DOHH2 (cell line): ENCODE measurements at regions not wholly inside any gene's neighbourhood (a gene's known extent, or its start where the extent isn't known, plus 50 kb on each side); places are given as distances from the start of the nearest gene placed in this dataset.

Source experiments
- H3F3A ChIP-seq: fragments of 200-600 bp; sonication (generic), shearing (Covaris generic); 2 replicates; pipeline ENCODE4 v1.6.0; 2016; ENCODE audit warnings: antibody characterized with exemption, mild to moderate bottlenecking; ENCODE audit not compliant: control insufficient read depth, insufficient read depth
- H3K27ac ChIP-seq: fragments of 200-600 bp; sonication (generic); 2 replicates; pipeline ENCODE4 v1.5.1; 2014; ENCODE audit warnings: low read depth, mild to moderate bottlenecking, low read length, moderate library complexity
- H3K27me3 ChIP-seq: fragments of 200-600 bp; sonication (generic); 2 replicates; pipeline ENCODE4 v1.6.1; 2014; ENCODE audit warnings: mild to moderate bottlenecking, low read length, mixed read lengths; ENCODE audit not compliant: control insufficient read depth
- H3K36me3 ChIP-seq: fragments of 200-600 bp; sonication (generic); 2 replicates; pipeline ENCODE4 v1.6.1; 2014; ENCODE audit warnings: mild to moderate bottlenecking, low read length, moderate library complexity, mixed read lengths; ENCODE audit not compliant: control insufficient read depth
- H3K4me1 ChIP-seq: fragments of 200-600 bp; sonication (generic); 2 replicates; pipeline ENCODE4 v1.6.1; 2014; ENCODE audit warnings: mild to moderate bottlenecking, low read length, mixed read lengths; ENCODE audit not compliant: control insufficient read depth
- H3K4me2 ChIP-seq: fragments of 200-600 bp; sonication (generic); 2 replicates; pipeline ENCODE4 v1.6.0; 2014; ENCODE audit warnings: mild to moderate bottlenecking, low read length, moderate library complexity
- H3K4me3 ChIP-seq: fragments of 200-600 bp; sonication (generic); 2 replicates; pipeline ENCODE4 v1.5.1; 2014; ENCODE audit warnings: mild to moderate bottlenecking, low read length, mixed read lengths
- H3K79me2 ChIP-seq: fragments of 200-600 bp; sonication (generic); 2 replicates; pipeline ENCODE4 v1.6.1; 2014; ENCODE audit warnings: mild to moderate bottlenecking, low read length, mixed read lengths; ENCODE audit not compliant: control insufficient read depth
- H3K9me2 ChIP-seq: fragments of 200-600 bp; sonication (generic); replicated peaks from 2 replicates; pipeline ENCODE4 v1.6.1; 2014; ENCODE audit warnings: mild to moderate bottlenecking, low read length, mixed read lengths; ENCODE audit not compliant: control insufficient read depth
- H3K9me3 ChIP-seq: fragments of 200-600 bp; sonication (generic); 2 replicates; pipeline ENCODE4 v1.6.1; 2014; ENCODE audit warnings: antibody characterized with exemption, low read length, mixed read lengths; ENCODE audit not compliant: control insufficient read depth, insufficient read depth
- H4K20me1 ChIP-seq: fragments of 200-600 bp; sonication (generic); 2 replicates; pipeline ENCODE4 v1.6.0; 2014; ENCODE audit warnings: low read depth, mild to moderate bottlenecking, antibody characterized with exemption, low read length, moderate library complexity; ENCODE audit not compliant: control insufficient read depth, insufficient read depth
- EZH2phosphoT487 ChIP-seq: fragments of 200-600 bp; sonication (generic); IDR thresholded peaks from 2 replicates; pipeline ENCODE4 v1.6.1; 2017; ENCODE audit warnings: borderline replicate concordance, mild to moderate bottlenecking, antibody characterized with exemption, low read length, moderate library complexity, mixed read lengths
- TF ChIP-seq, protein P1 (sequence below): fragments of 200-600 bp; sonication (generic); IDR thresholded peaks from one replicate; pipeline ENCODE4 v1.5.1; 2014; ENCODE audit warnings: antibody characterized with exemption, mild to moderate bottlenecking, low read depth, low read length; ENCODE audit not compliant: poor library complexity, severe bottlenecking

DNA sequence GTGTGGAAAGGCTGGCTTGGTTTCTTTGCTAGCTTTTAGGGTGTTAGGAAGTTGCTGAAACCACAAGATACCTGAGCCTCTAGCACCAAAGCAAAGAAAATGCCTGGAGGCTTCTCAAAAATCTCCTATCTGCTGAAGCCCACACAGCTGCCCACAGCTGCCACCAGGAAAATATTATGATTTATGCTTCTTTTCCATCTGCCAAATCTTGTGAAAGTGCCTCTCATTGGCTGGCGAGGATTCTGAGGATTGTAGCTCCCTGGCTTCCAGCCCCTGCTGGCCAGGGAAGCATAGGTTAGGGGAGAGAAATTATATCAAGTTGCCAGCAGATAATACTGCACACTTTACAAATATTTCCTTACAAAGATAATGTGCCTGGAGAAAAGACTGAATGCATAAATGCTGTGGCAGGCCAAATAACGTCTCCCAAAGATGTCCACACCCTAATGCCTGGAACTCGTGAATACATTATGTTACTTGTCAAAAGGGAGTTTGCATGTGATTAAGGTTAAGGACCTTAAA is 98.4 kb downstream of the MRPL14 start:
- Histone ChIP-seq H3K9me3 (no peaks in the 10 kb centered on the region), H3K27ac (no peak overlapping the region), H3K4me1 (no peaks in the 10 kb centered on the region), H3F3A (no peaks in the 10 kb centered on the region), H3K79me2 (no peaks in the 10 kb centered on the region), H3K27me3 (peaks cover 40% of the 10 kb centered on the region), H3K4me2 (no peak overlapping the region), H3K36me3 (no peaks in the 10 kb centered on the region), H3K4me3 (no peak overlapping the region), H4K20me1 (no peaks in the 10 kb centered on the region), H3K9me2 (no peaks in the 10 kb centered on the region)
- TF ChIP-seq EZH2phosphoT487: no peak
- TF ChIP-seq, protein P1, sequence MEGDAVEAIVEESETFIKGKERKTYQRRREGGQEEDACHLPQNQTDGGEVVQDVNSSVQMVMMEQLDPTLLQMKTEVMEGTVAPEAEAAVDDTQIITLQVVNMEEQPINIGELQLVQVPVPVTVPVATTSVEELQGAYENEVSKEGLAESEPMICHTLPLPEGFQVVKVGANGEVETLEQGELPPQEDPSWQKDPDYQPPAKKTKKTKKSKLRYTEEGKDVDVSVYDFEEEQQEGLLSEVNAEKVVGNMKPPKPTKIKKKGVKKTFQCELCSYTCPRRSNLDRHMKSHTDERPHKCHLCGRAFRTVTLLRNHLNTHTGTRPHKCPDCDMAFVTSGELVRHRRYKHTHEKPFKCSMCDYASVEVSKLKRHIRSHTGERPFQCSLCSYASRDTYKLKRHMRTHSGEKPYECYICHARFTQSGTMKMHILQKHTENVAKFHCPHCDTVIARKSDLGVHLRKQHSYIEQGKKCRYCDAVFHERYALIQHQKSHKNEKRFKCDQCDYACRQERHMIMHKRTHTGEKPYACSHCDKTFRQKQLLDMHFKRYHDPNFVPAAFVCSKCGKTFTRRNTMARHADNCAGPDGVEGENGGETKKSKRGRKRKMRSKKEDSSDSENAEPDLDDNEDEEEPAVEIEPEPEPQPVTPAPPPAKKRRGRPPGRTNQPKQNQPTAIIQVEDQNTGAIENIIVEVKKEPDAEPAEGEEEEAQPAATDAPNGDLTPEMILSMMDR: no peak

DNA sequence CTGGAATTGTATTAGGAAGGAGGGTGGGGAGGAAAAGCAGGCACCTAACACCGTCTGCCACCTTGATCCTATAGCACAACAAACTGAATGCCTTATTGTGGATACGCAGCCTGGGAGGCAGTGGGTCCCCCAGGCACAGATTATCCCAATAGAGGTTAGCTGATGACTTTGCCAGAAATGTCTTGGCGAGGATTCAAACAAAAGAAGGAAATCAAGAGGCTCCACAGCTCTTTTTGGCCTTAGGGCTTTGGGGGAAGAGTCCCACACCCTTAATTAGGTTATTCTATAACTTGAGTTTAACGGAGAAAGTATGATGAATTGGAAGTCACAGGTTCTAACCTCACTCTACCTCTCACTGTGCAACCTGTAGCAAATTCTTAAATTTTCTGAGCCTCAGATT is 102.0 kb downstream of the MRPL14 start:
- TF ChIP-seq, protein P1: no peak
- no peak for TF ChIP-seq EZH2phosphoT487
- no peaks in the 10 kb centered on the region for H3K36me3 ChIP-seq
- H3K4me1 ChIP-seq: no peaks in the 10 kb centered on the region
- peaks cover 21% of the 10 kb centered on the region for H3K27me3 ChIP-seq
- no peaks in the 10 kb centered on the region for H4K20me1 ChIP-seq
- no peak overlapping the region for H3K4me2 ChIP-seq
- no peaks in the 10 kb centered on the region for H3K79me2 ChIP-seq
- no peak overlapping the region for H3K4me3 ChIP-seq
- no peaks in the 10 kb centered on the region for H3F3A ChIP-seq
- H3K9me3 ChIP-seq: no peaks in the 10 kb centered on the region
- H3K27ac ChIP-seq: no peak overlapping the region
- H3K9me2 ChIP-seq: no peaks in the 10 kb centered on the region

DNA sequence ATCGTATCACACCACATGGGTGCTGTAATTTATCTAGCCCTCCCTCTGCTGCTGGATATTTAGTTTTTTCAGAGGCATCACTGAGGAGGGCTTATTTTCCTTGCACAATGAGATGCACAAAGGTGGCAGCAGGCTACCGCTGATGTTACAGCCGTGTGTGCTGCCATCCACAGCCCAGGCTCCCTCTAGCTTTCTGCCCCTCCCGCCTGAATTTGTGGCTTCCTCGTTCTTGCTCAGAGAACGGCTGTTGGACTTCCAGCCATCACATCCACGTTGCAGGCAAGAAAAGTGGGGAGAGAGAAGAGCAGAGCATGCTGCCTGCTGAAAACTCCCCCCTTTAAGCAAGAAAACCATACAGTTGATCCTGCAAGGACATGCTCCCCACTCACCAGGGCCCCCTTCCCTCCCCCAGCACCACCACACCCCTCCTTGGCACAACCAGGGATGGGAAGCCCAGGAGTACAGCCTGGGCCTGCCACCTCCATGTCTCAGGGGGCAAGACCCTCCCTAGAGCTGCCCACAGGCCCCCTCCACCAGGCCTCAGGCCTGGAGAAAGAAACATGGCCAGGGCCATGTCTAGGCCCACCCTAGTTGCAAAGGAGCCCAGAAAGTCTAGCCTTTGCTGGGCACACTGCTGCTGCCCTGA is 102.6 kb downstream of the MRPL14 start:
- Histone ChIP-seq H3K27ac (no peak overlapping the region), H3K9me3 (no peaks in the 10 kb centered on the region), H3K4me3 (no peak overlapping the region), H3K27me3 (peaks cover 15% of the 10 kb centered on the region), H3K4me2 (no peak overlapping the region), H4K20me1 (no peaks in the 10 kb centered on the region), H3K79me2 (no peaks in the 10 kb centered on the region), H3K36me3 (no peaks in the 10 kb centered on the region), H3K9me2 (no peaks in the 10 kb centered on the region), H3F3A (no peaks in the 10 kb centered on the region), H3K4me1 (no peaks in the 10 kb centered on the region)
- TF ChIP-seq, protein P1: no peak
- TF ChIP-seq EZH2phosphoT487: no peak
